Thyroid gland (tissue), 4 donors: ENCODE measurements at regions not wholly inside any gene's neighbourhood (a gene's known extent, or its start where the extent isn't known, plus 50 kb on each side); places are given as distances from the start of the nearest gene placed in this dataset.
"Not testable (repeated sequence)": the region's sequence is repeated elsewhere in the genome, so short reads cannot be mapped to it uniquely, and the experiment has no call there.

Source experiments
- CTCF ChIP-seq, 6 experiments: fragments of 200-600 bp in 3 of 6; fragments of 450-650 bp in 3 of 6; sonication (generic) in 3 of 6; IDR thresholded peaks; one replicate each; pipeline ENCODE4 v1.5.1; 2016 to 2019; ENCODE audit warnings: antibody characterized with exemption in 6 of 6, mild to moderate bottlenecking in 2 of 6, inconsistent platforms in 1 of 6, moderate library complexity in 1 of 6
- POLR2A ChIP-seq, 2 donors: fragments of 450-650 bp; IDR thresholded peaks; one replicate each; pipeline ENCODE4 v1.6.1; 2017; ENCODE audit warnings: antibody characterized with exemption in 2 of 2, mild to moderate bottlenecking in 2 of 2, moderate library complexity in 1 of 2

DNA sequence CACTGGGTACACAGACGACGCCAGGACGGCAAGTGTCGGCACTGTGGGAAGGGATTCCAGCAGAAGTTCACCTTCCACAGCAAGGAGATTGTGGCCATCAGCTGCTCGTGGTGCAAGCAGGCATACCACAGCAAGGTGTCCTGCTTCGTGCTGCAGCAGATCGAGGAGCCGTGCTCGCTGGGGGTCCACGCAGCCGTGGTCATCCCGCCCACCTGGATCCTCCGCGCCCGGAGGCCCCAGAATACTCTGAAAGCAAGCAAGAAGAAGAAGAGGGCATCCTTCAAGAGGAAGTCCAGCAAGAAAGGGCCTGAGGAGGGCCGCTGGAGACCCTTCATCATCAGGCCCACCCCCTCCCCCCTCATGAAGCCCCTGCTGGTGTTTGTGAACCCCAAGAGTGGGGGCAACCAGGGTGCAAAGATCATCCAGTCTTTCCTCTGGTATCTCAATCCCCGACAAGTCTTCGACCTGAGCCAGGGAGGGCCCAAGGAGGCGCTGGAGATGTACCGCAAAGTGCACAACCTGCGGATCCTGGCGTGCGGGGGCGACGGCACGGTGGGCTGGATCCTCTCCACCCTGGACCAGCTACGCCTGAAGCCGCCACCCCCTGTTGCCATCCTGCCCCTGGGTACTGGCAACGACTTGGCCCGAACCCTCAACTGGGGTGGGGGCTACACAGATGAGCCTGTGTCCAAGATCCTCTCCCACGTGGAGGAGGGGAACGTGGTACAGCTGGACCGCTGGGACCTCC lies 89.4 kb downstream of the LACC1 start:
- not testable (repeated sequence) for TF ChIP-seq POLR2A, CTCF (IDR thresholded peaks at IDR 0.05)
